Retinal pigment epithelial cell (primary cell): ENCODE measurements at regions not wholly inside any gene's neighbourhood (a gene's known extent, or its start where the extent isn't known, plus 50 kb on each side); places are given as distances from the start of the nearest gene placed in this dataset.

ENCODE experiments used
- DNase-seq: peaks from one replicate; pipeline ENCODE4 v3.0.0-alpha.2; 2010; ENCODE audit warnings: low read depth
- H3K4me3 ChIP-seq: 2 replicates; pipeline ENCODE4 v1.5.1; 2011; ENCODE audit warnings: mild to moderate bottlenecking, low read length, control low read depth, moderate library complexity
- CTCF ChIP-seq: conservative IDR thresholded peaks from 2 replicates; pipeline ENCODE4 v1.5.1; 2011; ENCODE audit warnings: low read depth, low read length, control low read depth, inconsistent platforms

- no peak for DNase-seq
- no peak for TF ChIP-seq CTCF
- no peak overlapping the region for H3K4me3 ChIP-seq
Observed at GRCh38 chr9:88326936-88327335, 61.3 kb upstream of the SPIN1 start.

- TF ChIP-seq CTCF, result no peak
- no peak for DNase-seq
Observed at GRCh38 chr9:88326015-88326414, 62.2 kb upstream of the SPIN1 start.

GRCh38 chr9:88322906-88323566 is 65.2 kb upstream of the SPIN1 start:
- no peak for TF ChIP-seq CTCF
- no peak overlapping the region for H3K4me3 ChIP-seq
- DNase-seq, result no peak

More at GRCh38 chr9:88326015-88326414, 62.2 kb upstream of the SPIN1 start:
- H3K4me3 ChIP-seq, result no peak overlapping the region

- H3K4me3 ChIP-seq, result no peak overlapping the region
- no peak for DNase-seq
- TF ChIP-seq CTCF, result no peak
Observed at GRCh38 chr9:88321764-88322163, 66.5 kb upstream of the SPIN1 start.

- no peak for DNase-seq
- TF ChIP-seq CTCF, result no peak
- no peak overlapping the region for H3K4me3 ChIP-seq
Observed at GRCh38 chr9:88320748-88321415, 67.4 kb upstream of the SPIN1 start.

GRCh38 chr9:88319936-88320747 is 68.1 kb upstream of the SPIN1 start:
- H3K4me3 ChIP-seq, result no peak overlapping the region
- no peak for DNase-seq
- TF ChIP-seq CTCF, result no peak
